Natural killer cell (primary cell): ENCODE measurements at regions not wholly inside any gene's neighbourhood (a gene's known extent, or its start where the extent isn't known, plus 50 kb on each side); places are given as distances from the start of the nearest gene placed in this dataset.

Source experiments
- ATAC-seq, 3 donors: fragments of 150-1000 bp in 2 of 3; fragments of 200-7000 bp in 1 of 3; cut with Tn5 transposase; 1 replicate in 1 of 3; 2 replicates in 2 of 3; pipeline ENCODE4 v1.10.0; 2021; ENCODE audit warnings: mild to moderate bottlenecking in 2 of 3, moderate library complexity in 2 of 3
- DNase-seq, 2 donors: peaks; one replicate each; pipeline versions ENCODE4 v3.0.0 to v3.0.0-alpha.2; 2013 to 2021; ENCODE audit warnings: mixed read lengths in 1 of 2
- H3K27ac ChIP-seq: one replicate; pipeline ENCODE4 v1.5.1; 2013; ENCODE audit warnings: mild to moderate bottlenecking, low read length
- H3K27me3 ChIP-seq: one replicate; pipeline ENCODE4 v1.6.1; 2013; ENCODE audit warnings: low read length; ENCODE audit not compliant: control insufficient read depth, insufficient read depth
- H3K36me3 ChIP-seq: one replicate; pipeline ENCODE4 v1.6.1; 2013; ENCODE audit warnings: low read length; ENCODE audit not compliant: control insufficient read depth, insufficient read depth
- H3K4me1 ChIP-seq: one replicate; pipeline ENCODE4 v1.6.1; 2013; ENCODE audit warnings: low read length; ENCODE audit not compliant: control insufficient read depth, insufficient read depth
- H3K4me3 ChIP-seq: one replicate; pipeline ENCODE4 v1.5.1; 2013; ENCODE audit warnings: low read length
- H3K9me3 ChIP-seq: one replicate; pipeline ENCODE4 v1.6.1; 2013; ENCODE audit warnings: low read length; ENCODE audit not compliant: control insufficient read depth, insufficient read depth
- H3K27ac Mint-ChIP-seq, 2 donors: one replicate each; pipeline ENCODE4 v1.8.0; 2022; ENCODE audit warnings: mild to moderate bottlenecking in 2 of 2, mixed read lengths in 2 of 2, moderate library complexity in 1 of 2
- H3K27me3 Mint-ChIP-seq, 2 donors: one replicate each; pipeline ENCODE4 v1.8.0; 2022; ENCODE audit warnings: low read depth in 2 of 2, mixed read lengths in 2 of 2
- H3K36me3 Mint-ChIP-seq: one replicate; pipeline ENCODE4 v1.8.0; 2022; ENCODE audit warnings: mixed read lengths
- H3K4me1 Mint-ChIP-seq, 2 donors: one replicate each; pipeline ENCODE4 v1.8.0; 2022; ENCODE audit warnings: mixed read lengths in 2 of 2
- H3K4me3 Mint-ChIP-seq: one replicate; pipeline ENCODE4 v1.8.0; 2022; ENCODE audit warnings: mild to moderate bottlenecking, moderate library complexity, mixed read lengths
- H3K9me3 Mint-ChIP-seq, 2 donors: one replicate each; pipeline ENCODE4 v1.8.0; 2022; ENCODE audit warnings: mixed read lengths in 2 of 2
- WGBS: methylation state at CpG from one replicate; pipeline ENCODE4 v1.1.7; 2013; ENCODE audit warnings: missing lambda C conversion rate; ENCODE audit not compliant: insufficient coverage; 5-methylcytosine and 5-hydroxymethylcytosine counted together
- intact Hi-C: fragments of 100-400 bp; cut with micrococcal nuclease; formaldehyde crosslinking; loops from one replicate; pipeline ENCODE4 v1.14.2; 2022
- TF ChIP-seq, protein P1 (sequence below): fragments of 200-600 bp; IDR thresholded peaks from one replicate; pipeline ENCODE4 v1.8.0; 2022; ENCODE audit warnings: antibody characterized with exemption

DNA sequence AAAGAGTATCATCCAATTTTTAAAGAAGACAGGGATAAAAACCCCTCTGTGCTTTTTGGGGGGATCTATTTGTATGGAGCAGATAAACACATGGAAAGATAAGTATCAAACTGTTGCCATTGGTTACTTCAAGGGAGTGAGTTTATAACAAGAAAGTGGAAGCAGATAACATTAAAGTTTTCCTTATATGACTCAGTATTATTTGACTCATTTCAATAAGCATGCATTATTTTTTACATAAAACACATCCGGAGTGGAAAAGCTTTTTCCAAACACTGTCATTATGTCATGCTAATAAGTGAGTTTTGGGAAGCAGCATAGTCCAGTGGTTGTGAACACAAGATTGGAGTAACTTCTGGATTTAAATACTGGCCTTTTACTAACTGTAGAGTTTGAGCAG, 452.2 kb downstream of the LTN1 start:
- no peaks in the 10 kb centered on the region for H3K36me3 Mint-ChIP-seq
- Histone ChIP-seq H3K27ac (no peak overlapping the region), H3K4me3 (no peak overlapping the region), H3K4me1 (no peaks in the 10 kb centered on the region), H3K36me3 (no peaks in the 10 kb centered on the region), H3K9me3 (no peaks in the 10 kb centered on the region), H3K27me3 (no peaks in the 10 kb centered on the region)
- no peaks in the 10 kb centered on the region for H3K27me3 Mint-ChIP-seq
- TF ChIP-seq, protein P1, sequence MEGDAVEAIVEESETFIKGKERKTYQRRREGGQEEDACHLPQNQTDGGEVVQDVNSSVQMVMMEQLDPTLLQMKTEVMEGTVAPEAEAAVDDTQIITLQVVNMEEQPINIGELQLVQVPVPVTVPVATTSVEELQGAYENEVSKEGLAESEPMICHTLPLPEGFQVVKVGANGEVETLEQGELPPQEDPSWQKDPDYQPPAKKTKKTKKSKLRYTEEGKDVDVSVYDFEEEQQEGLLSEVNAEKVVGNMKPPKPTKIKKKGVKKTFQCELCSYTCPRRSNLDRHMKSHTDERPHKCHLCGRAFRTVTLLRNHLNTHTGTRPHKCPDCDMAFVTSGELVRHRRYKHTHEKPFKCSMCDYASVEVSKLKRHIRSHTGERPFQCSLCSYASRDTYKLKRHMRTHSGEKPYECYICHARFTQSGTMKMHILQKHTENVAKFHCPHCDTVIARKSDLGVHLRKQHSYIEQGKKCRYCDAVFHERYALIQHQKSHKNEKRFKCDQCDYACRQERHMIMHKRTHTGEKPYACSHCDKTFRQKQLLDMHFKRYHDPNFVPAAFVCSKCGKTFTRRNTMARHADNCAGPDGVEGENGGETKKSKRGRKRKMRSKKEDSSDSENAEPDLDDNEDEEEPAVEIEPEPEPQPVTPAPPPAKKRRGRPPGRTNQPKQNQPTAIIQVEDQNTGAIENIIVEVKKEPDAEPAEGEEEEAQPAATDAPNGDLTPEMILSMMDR = no peak
- H3K4me1 Mint-ChIP-seq = peaks cover 0 to 5% of the 10 kb centered on the region in 2 donors
- H3K27ac Mint-ChIP-seq = no peak overlapping the region
- no peaks in the 10 kb centered on the region for H3K9me3 Mint-ChIP-seq
- no peak for DNase-seq
- no CpG with 5 or more reads among the region's 1 CpG for WGBS
- intact Hi-C loops = no loop called here
- no peak overlapping the region for H3K4me3 Mint-ChIP-seq
- ATAC-seq = no peak

DNA sequence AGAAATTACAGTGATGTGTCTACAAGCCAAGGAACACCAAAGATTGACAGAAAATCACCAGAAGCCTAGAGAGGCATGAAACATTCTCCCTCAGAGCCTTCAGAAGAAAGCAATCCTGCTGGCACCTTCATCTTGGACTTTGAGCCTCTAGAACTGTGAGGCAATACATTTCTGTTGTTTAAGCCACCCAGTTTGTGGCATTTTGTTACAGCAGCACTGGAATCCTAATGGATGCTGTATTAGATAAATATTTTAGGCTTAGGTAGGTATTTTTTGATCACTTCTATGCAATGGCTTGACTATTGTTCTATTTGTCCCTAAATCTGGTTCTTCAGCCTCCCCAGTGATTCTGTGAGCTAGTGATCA, 453.1 kb downstream of the LTN1 start:
- Histone ChIP-seq H3K27ac (no peak overlapping the region), H3K27me3 (no peaks in the 10 kb centered on the region), H3K4me3 (no peak overlapping the region), H3K9me3 (no peaks in the 10 kb centered on the region), H3K36me3 (no peaks in the 10 kb centered on the region), H3K4me1 (no peaks in the 10 kb centered on the region)
- ATAC-seq (no peak), DNase-seq (no peak)
- TF ChIP-seq, protein P1 = no peak
- intact Hi-C loops = no loop called here
- H3K9me3 Mint-ChIP-seq = no peaks in the 10 kb centered on the region
- no peak overlapping the region for H3K4me3 Mint-ChIP-seq
- H3K27me3 Mint-ChIP-seq = peaks cover 0 to 4% of the 10 kb centered on the region in 2 donors
- H3K36me3 Mint-ChIP-seq = no peaks in the 10 kb centered on the region
- H3K27ac Mint-ChIP-seq = peak overlapping the region in 1 of 2 donors; percentile 44
- peaks cover 0 to 5% of the 10 kb centered on the region in 2 donors for H3K4me1 Mint-ChIP-seq

DNA sequence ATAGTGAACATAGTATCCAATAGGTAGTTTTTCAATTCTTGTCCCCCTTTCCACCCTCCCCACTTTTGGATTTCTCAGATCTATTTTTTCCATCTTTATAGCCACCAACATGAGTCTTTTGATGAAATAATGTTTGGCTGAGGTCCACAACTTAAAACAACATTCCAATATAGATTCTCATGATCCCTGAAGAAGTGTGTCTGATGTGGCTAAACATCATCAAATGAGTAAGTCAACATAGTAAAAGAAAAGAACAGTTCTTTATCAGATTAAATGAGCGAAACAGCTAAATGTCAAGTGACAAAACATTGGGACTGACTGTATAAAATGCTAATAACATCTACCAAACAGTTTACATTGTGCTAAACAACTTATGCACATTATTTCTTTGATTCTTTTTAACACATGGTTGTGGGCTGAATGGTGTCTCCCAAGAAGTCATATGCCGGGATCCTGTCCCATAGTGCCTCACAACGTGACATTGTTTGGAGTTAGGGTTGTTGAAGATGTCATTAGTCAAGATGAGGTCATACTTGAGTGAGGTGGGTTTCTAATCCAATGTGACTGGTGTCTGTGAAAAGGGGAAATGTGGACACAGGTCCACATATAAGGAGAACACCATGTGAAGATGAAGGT, 453.6 kb downstream of the LTN1 start:
- WGBS = 84% methylated on average over 2 of the region's 3 CpGs
- Mint-ChIP-seq H3K27ac (no peak overlapping the region), H3K9me3 (no peaks in the 10 kb centered on the region), H3K36me3 (no peaks in the 10 kb centered on the region), H3K4me3 (no peak overlapping the region), H3K27me3 (peaks cover 0 to 4% of the 10 kb centered on the region in 2 donors), H3K4me1 (peaks cover 0 to 5% of the 10 kb centered on the region in 2 donors)
- Histone ChIP-seq H3K4me3 (no peak overlapping the region), H3K36me3 (no peaks in the 10 kb centered on the region), H3K27me3 (no peaks in the 10 kb centered on the region), H3K4me1 (no peaks in the 10 kb centered on the region), H3K27ac (no peak overlapping the region), H3K9me3 (no peaks in the 10 kb centered on the region)
- DNase-seq = no peak
- intact Hi-C loops = no loop called here
- TF ChIP-seq, protein P1 = no peak
- ATAC-seq = no peak
